ENCODE measurements at regions not wholly inside any gene's neighbourhood (a gene's known extent, or its start where the extent isn't known, plus 50 kb on each side); places are given as distances from the start of the nearest gene placed in this dataset.

DNA sequence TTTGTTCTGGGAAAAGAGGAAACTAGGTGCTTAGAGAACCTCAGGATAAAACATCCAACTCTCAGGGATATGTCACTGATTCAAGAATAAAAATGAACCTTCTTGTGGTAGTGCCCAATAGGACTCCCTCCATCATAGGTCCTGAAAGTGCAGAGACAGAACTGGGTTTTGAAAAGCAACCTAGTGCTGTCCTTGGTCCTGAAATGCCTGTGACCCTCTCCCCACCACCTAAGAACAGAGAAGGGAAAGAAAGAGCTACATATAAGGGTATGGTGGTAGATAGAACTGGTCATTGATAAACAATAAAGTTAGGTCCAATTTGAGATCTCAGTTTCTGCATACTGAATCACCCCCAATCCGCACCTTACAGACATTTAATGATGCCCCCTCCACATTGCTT is 953.3 kb downstream of the XPNPEP1 start:
- TF ChIP-seq, protein P1, sequence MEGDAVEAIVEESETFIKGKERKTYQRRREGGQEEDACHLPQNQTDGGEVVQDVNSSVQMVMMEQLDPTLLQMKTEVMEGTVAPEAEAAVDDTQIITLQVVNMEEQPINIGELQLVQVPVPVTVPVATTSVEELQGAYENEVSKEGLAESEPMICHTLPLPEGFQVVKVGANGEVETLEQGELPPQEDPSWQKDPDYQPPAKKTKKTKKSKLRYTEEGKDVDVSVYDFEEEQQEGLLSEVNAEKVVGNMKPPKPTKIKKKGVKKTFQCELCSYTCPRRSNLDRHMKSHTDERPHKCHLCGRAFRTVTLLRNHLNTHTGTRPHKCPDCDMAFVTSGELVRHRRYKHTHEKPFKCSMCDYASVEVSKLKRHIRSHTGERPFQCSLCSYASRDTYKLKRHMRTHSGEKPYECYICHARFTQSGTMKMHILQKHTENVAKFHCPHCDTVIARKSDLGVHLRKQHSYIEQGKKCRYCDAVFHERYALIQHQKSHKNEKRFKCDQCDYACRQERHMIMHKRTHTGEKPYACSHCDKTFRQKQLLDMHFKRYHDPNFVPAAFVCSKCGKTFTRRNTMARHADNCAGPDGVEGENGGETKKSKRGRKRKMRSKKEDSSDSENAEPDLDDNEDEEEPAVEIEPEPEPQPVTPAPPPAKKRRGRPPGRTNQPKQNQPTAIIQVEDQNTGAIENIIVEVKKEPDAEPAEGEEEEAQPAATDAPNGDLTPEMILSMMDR (IDR thresholded peaks at IDR 0.05; ENCODE audit: poor library complexity): no peak
- TF ChIP-seq EZH2 (IDR thresholded peaks at IDR 0.05; ENCODE audit: borderline replicate concordance): no peak
